Stimulated activated CD8-positive, alpha-beta memory T cell treated with anti-CD3 and anti-CD28 coated beads, Interleukin-15, amount 100 ng/mL, for 4 hours (primary cell): ENCODE measurements at regions not wholly inside any gene's neighbourhood (a gene's known extent, or its start where the extent isn't known, plus 50 kb on each side); places are given as distances from the start of the nearest gene placed in this dataset.

Source experiments
- DNase-seq, 2 donors: peaks; one replicate each; pipeline ENCODE4 v3.0.0-alpha.2; 2020; ENCODE audit warnings: low read depth in 2 of 2

DNA sequence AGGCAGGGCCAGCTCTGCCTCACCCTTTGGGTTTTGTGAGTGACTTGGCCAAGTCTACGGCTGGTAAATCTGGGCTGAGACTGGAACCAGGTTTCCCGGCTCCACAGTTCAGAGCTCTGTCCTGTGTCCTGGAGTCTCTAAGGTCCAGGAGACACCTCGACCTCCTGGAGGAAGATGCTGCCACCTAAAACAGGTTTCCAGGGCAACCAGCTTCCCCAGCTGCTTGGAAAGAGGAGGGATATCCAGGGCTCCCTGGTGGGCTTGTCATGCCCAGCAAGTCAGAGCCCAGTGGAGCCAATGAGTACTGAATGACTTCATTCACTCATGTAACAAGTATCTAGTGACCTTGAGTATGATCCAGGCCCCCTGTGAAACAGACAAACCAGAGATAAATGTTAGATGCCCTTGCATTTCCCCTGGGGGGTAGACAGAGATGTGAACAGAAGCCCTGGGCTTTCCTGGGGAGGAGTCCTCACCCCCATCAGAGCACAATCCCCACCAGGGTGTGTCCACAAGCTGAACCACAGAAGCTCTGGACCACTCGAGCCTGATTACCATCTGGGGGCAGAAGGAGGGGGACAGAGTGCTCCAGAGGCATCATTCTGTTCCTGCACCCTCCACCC is 181.2 kb upstream of the RAB4A start:
- DNase-seq, result no peak

DNA sequence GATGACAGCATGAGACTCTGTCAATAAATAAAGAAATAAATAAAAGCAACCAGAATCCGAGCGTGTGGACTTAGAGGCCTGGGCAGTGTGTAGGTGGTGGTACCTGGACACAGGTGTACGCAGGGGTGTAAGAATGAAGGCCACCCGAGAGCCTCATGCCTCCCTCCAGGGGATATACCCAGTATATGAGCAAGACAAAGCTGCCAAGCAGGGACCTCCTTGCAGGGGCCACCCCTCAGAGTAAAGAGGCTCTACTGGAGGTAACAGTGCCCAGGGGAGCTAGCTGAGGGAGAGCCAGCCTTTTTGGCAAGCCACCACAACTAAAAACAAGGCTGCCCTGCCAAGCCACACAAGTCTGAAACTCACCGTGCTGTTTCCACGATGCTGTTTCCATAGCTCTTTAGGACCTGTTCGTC is 179.2 kb upstream of the RAB4A start:
- no peak for DNase-seq

- no peak for DNase-seq
Observed at GRCh38 chr1:229092377-229093237, 178.3 kb upstream of the RAB4A start.

GRCh38 chr1:229093238-229093540 is 177.7 kb upstream of the RAB4A start:
- no peak for DNase-seq

DNA sequence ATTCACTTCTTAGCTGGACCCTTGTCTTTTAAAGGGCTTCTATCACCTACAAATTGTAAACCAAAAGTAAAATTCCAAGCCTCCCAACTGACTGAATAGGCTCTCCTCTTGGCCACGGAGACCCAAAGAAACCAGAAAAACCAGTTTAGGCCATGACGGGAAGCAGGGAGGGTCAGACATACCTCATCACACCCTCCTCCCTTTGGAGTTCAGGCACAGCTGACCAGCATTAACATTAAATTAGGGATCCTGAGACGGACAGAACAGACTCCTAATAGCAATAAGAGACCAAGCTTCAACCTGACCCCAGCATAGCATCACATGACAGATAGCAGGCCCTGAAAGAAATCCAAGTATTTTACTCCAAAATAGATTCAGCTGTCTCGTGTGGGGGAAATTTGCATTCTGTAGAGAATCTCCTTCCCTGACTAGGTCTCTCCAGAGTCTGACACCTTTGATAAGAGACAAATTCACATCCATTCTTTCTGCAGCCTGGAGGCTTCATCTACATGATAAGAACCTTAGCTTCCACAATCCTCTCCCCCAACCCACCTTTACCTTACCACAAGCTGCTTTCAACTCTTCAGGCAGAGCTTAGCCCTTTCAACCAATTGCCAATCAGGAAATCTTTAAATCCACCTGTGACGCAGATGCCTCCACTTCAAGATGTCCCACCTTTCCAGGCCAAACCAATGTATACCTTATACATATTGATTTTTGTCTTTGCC is 177.1 kb upstream of the RAB4A start:
- no peak for DNase-seq

- no peak for DNase-seq
Observed at GRCh38 chr1:229094476-229095311, 176.2 kb upstream of the RAB4A start.

- no peak for DNase-seq
Observed at GRCh38 chr1:229095325-229095724, 175.6 kb upstream of the RAB4A start.

GRCh38 chr1:229097356-229097755 is 173.6 kb upstream of the RAB4A start:
- DNase-seq, result no peak

GRCh38 chr1:229098361-229098760 is 172.6 kb upstream of the RAB4A start:
- DNase-seq, result no peak

DNA sequence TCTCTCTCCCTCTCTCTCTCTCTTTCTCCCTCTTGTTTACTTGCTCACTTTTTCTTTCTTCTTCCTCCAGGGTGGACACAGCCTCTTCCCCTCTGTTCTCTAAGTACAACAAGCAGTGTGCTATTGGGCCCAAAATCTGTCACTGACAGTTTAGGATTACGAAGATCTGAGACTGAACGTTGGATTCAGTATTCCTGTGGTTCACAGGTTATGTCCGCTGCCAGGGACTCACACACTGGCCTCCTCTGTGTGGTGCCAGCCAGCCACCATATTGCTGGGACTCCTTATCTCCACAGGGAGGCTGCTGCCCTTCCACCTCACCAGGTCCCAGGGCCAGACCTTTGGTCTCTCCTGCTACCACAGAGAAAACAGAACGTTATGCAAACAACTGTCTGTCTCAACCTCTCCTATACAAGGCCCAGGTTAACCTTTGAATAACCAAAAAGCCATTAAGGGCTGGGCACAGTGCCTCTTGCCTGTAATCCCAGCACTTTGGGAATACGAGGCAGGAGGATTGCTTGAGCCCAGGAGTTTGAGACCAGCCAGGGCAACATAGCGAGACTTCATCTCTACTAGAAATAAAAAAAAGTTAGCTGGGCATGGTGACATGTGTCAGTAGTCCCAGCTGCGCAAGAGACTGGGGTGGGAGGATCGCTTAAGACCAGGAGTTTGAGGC is 171.9 kb upstream of the RAB4A start:
- DNase-seq, result no peak

GRCh38 chr1:229101011-229101871 is 169.7 kb upstream of the RAB4A start:
- DNase-seq, result no peak

GRCh38 chr1:229102741-229103391 is 168.0 kb upstream of the RAB4A start:
- DNase-seq, result no peak

DNA sequence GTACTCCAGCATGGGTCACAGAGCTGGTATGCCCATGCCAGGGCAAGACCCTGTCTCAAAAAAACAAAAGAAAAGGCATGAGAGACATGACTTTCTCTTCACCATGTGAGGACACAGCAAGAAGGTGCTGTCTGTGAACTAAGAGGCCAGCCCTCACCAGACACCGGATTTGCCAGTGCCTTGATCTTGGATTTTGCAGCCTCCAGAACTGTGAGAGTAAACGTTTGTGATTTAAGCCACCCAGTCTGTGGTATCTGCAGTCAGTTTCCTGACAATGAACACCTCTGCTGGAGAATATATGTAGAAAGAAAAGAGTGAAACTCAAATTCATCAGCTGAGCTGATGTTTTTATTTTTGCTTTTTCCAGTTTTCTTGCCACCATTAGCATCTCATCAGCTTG is 166.3 kb upstream of the RAB4A start:
- DNase-seq, result no peak

DNA sequence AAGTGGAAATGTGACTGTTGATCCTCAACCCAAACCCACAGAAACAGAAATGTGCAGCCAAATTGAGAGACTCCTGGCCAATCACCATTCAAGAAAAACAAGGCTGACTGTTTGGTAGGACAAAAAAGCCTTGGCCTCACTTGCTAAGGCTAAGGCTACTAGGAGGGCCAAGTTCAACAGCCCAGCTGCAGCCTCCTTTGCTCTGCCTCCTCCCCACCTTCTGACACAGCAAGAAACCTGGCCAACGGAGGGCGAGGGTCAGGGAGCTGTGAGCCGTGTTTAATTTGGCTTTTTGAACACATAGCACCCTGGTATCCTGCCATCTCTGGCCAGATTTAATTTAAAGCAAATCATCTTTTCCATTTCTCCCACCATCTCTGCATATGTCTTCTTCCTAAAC is 165.8 kb upstream of the RAB4A start:
- no peak for DNase-seq

DNA sequence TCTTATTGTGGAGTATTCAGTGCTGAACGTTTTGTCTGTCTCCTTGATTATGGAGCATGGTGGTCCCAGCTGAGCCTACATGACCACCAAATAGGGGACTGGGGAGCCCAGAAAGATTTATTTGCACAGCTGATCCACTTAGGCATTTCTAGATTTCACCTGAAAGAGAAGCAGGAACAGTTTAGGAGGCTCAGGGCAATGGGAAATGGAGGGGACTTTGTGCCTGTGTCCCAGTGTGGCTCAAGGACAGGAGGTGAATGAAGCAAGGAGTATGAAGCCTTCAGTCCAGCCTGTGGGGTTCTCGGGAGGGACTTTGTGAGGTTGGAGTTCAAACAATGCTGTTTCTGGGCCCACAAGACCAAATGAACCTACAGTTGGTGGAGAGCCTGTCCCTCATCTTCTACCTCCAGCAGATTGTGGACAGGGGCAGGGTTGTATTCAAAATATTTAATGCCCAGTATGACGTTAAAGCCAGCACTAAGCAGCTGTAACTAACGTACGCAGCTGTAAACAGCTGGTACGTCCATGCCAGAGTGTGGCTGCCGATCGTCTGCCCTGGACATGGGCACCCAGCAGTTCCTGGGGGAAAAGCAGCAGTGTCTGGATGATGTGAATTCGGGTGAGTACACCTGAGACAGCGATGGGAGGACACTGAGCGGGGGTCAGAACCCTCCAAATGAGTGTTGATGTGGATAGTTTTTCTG is 164.9 kb upstream of the RAB4A start:
- no peak for DNase-seq

- no peak for DNase-seq
Observed at GRCh38 chr1:229106526-229107125, 164.3 kb upstream of the RAB4A start.

DNA sequence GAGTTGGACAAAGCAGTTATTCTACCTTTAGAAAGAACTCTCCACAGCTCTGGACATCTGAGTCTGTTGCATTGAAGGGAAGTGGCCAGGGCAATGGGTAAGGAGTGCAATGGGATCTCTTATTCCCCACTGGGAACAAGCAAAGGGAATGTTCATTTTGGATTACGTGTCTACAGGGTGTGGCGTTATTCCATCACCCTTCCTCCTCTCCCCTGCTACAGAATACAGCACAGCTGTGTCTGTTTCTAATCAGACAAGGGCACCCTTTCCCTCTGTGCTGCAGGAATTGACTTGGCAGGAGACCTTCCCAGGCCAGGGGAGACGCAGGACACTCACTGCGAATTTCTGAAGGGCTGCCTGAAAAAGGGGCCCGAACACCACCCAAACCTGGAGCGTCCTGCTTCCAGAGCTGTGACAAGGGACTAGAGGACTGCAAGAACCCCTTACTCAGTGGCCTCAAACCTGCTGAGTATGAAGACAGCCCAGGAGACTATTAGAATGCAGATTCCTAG is 163.6 kb upstream of the RAB4A start:
- no peak for DNase-seq

- DNase-seq, result no peak
Observed at GRCh38 chr1:229107972-229108371, 162.9 kb upstream of the RAB4A start.
